Chondrocyte (in vitro differentiated cells): ENCODE measurements at regions not wholly inside any gene's neighbourhood (a gene's known extent, or its start where the extent isn't known, plus 50 kb on each side); places are given as distances from the start of the nearest gene placed in this dataset.

Experiments
- DNase-seq: peaks from one replicate; pipeline ENCODE4 v3.0.0; 2021; ENCODE audit warnings: mixed read lengths, low spot score
- H3K27ac Mint-ChIP-seq: one replicate; pipeline ENCODE4 v1.8.0; 2021; ENCODE audit warnings: mild to moderate bottlenecking, moderate library complexity, mixed read lengths; ENCODE audit not compliant: unreplicated experiment
- H3K27me3 Mint-ChIP-seq: 2 replicates; pipeline ENCODE4 v1.8.0; 2021; ENCODE audit warnings: low read depth, mixed read lengths
- H3K36me3 Mint-ChIP-seq: 2 replicates; pipeline ENCODE4 v1.8.0; 2021; ENCODE audit warnings: low read depth, mixed read lengths
- H3K4me1 Mint-ChIP-seq: 2 replicates; pipeline ENCODE4 v1.8.0; 2021; ENCODE audit warnings: low read depth, mild to moderate bottlenecking, mixed read lengths
- H3K4me3 Mint-ChIP-seq: one replicate; pipeline ENCODE4 v1.8.0; 2021; ENCODE audit warnings: mild to moderate bottlenecking, moderate library complexity, mixed read lengths; ENCODE audit not compliant: unreplicated experiment
- H3K9me3 Mint-ChIP-seq: 2 replicates; pipeline ENCODE4 v1.8.0; 2021; ENCODE audit warnings: low read depth, mixed read lengths
- TF ChIP-seq, protein P1 (sequence below): fragments of 200-600 bp; sonication (generic); IDR thresholded peaks from 2 replicates; pipeline ENCODE4 v1.5.0; 2021; ENCODE audit warnings: antibody characterized with exemption, mild to moderate bottlenecking, moderate library complexity

DNA sequence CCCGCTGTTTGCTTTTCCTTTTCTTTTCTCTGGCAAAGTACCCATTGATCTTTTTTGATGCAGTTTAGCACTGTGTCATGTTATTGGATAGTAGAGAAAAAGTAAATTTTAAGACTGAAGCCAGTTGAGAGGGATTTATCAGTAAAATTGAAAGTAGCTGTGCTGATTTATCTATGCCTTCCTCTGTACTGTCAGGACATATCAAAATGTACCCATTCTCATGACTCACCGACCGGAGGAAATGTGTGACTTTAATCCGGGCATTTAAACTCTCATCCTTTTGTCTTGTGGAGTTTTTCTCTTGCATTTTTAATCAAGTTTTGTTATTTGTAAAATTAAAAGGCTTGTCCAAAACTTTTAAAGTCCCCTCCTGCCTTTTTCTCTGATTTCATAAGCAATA lies 276.6 kb upstream of the FMN2 start:
- no peak overlapping the region for H3K27ac Mint-ChIP-seq
- no peaks in the 10 kb centered on the region for H3K27me3 Mint-ChIP-seq
- H3K36me3 Mint-ChIP-seq: no peaks in the 10 kb centered on the region
- TF ChIP-seq, protein P1, sequence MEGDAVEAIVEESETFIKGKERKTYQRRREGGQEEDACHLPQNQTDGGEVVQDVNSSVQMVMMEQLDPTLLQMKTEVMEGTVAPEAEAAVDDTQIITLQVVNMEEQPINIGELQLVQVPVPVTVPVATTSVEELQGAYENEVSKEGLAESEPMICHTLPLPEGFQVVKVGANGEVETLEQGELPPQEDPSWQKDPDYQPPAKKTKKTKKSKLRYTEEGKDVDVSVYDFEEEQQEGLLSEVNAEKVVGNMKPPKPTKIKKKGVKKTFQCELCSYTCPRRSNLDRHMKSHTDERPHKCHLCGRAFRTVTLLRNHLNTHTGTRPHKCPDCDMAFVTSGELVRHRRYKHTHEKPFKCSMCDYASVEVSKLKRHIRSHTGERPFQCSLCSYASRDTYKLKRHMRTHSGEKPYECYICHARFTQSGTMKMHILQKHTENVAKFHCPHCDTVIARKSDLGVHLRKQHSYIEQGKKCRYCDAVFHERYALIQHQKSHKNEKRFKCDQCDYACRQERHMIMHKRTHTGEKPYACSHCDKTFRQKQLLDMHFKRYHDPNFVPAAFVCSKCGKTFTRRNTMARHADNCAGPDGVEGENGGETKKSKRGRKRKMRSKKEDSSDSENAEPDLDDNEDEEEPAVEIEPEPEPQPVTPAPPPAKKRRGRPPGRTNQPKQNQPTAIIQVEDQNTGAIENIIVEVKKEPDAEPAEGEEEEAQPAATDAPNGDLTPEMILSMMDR: no peak
- no peaks in the 10 kb centered on the region for H3K9me3 Mint-ChIP-seq
- peaks cover 16% of the 10 kb centered on the region for H3K4me1 Mint-ChIP-seq
- no peak for DNase-seq
- H3K4me3 Mint-ChIP-seq: no peak overlapping the region

DNA sequence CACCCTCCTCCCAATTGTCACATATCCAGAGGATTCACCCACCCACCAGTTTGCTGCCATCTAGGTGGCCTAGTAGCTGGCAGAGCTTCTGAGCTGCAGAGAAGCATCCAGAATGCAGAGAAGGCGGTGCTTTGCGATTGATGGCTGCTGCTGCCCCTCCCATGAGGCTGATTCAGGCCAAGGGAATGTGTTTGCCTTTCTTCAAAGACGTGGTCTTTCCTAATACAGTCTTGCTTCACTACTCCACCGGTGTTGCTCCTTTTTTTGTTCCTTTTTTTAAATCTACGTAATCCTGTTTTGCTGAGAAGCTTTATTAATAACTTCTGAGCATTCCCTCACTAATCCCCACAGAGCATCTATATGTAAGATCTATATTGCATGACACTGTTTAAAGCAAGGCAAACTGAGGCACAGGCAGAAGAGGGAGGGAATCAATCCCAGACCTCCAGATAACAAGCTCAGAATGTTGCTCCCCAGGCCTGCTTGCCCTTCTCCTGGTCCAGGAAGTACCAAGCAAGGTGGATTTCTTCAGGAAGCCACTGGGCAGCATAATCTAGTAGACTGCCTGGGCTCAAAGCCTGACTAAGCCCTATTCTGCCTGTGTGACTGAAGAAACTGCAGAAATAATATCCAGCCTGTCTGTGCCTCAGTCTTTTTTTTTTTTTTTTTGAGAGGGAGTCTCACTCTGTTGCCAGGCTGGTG lies 275.5 kb upstream of the FMN2 start:
- no peak for DNase-seq
- H3K4me3 Mint-ChIP-seq: no peak overlapping the region
- no peaks in the 10 kb centered on the region for H3K9me3 Mint-ChIP-seq
- H3K27me3 Mint-ChIP-seq: no peaks in the 10 kb centered on the region
- TF ChIP-seq, protein P1: no peak
- peaks cover 16% of the 10 kb centered on the region for H3K4me1 Mint-ChIP-seq
- no peak overlapping the region for H3K27ac Mint-ChIP-seq
- no peaks in the 10 kb centered on the region for H3K36me3 Mint-ChIP-seq

DNA sequence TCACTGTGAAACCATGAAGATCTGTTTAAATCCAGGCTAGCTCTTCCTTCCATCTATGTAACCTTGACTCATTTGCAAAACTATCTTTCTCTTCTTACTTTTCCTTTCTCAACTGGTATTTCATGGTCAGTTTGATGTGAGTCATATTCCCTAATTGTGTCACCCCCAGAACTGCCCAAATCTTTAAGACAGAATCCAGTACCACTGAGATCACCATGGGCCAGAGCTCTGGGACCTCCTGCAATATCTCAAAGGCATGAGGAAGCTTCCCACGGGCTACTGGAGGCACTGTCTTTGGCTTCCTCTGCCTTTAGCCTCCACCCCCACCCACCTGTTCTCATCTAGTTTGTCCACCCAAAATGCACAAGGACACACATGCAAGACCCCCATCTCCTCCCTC lies 274.4 kb upstream of the FMN2 start:
- DNase-seq: no peak
- no peak overlapping the region for H3K4me3 Mint-ChIP-seq

DNA sequence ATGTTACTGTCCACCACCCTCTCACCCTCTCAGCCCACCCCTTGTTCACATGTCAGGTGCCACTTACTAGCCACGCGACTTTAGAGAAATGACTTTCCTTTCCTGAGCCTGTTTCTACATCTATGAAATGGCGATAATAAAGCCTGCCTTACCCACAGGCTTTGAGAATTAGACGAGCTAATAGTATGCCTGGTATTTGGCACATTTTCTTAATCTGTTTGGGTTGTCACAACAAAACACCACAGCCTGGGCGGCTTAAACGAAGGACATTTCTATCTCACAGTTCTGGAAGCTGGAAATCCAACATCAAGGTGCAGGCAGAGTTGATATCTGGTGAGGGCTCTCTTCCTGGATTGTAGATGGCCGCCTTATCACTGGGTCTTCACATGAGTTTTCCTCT lies 273.9 kb upstream of the FMN2 start:
- no peaks in the 10 kb centered on the region for H3K36me3 Mint-ChIP-seq
- no peak for DNase-seq
- H3K4me1 Mint-ChIP-seq: peaks cover 16% of the 10 kb centered on the region
- H3K27ac Mint-ChIP-seq: no peak overlapping the region
- H3K9me3 Mint-ChIP-seq: no peaks in the 10 kb centered on the region
- TF ChIP-seq, protein P1: no peak
- no peaks in the 10 kb centered on the region for H3K27me3 Mint-ChIP-seq
- H3K4me3 Mint-ChIP-seq: no peak overlapping the region

More for the DNA sequence above, 274.4 kb upstream of the FMN2 start:
- Mint-ChIP-seq H3K27me3 (no peaks in the 10 kb centered on the region), H3K36me3 (no peaks in the 10 kb centered on the region), H3K27ac (no peak overlapping the region), H3K4me1 (peaks cover 16% of the 10 kb centered on the region), H3K9me3 (no peaks in the 10 kb centered on the region)
- TF ChIP-seq, protein P1: no peak

DNA sequence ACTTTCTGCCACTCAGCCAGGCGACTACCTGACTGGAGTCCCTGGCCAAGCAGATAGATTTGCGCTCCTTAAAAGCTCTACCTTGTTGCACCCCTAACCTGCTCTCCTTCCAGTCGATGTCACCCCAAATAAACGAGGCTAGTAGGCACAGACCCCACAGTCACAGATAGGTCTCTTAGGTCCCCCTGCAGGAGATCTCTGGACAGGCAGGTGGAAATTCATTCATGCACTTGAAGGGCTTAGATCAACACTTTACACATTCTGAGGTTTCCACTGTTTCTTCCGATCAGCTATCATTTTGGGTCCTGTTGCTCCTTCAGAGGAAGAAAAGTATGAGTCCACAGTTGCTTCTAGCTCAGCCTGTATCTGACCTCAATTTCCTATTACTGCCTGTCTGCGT lies 272.6 kb upstream of the FMN2 start:
- Mint-ChIP-seq H3K36me3 (no peaks in the 10 kb centered on the region), H3K4me3 (no peak overlapping the region), H3K27me3 (no peaks in the 10 kb centered on the region), H3K9me3 (no peaks in the 10 kb centered on the region), H3K27ac (no peak overlapping the region), H3K4me1 (peaks cover 14% of the 10 kb centered on the region)
- DNase-seq: no peak
- TF ChIP-seq, protein P1: no peak
